ENCODE measurements at regions not wholly inside any gene's neighbourhood (a gene's known extent, or its start where the extent isn't known, plus 50 kb on each side); places are given as distances from the start of the nearest gene placed in this dataset.

GRCh38 chr3:22315925-22316324 lies 564.9 kb upstream of the ZNF385D start:
- no peaks in the 10 kb centered on the region for H3K27me3 Mint-ChIP-seq
- H3K4me3 Mint-ChIP-seq, result no peak overlapping the region
- no peak for DNase-seq
- CTCF ChIA-PET, result no interaction called here
- H3K9me3 Mint-ChIP-seq (ENCODE audit: low read depth), result peaks cover 4% of the 10 kb centered on the region
- no peak overlapping the region for H3K27ac Mint-ChIP-seq
- no peaks in the 10 kb centered on the region for H3K4me1 Mint-ChIP-seq
- no peak for ATAC-seq
- no peaks in the 10 kb centered on the region for H3K36me3 Mint-ChIP-seq

GRCh38 chr3:22318325-22318724 lies 567.3 kb upstream of the ZNF385D start:
- H3K27me3 Mint-ChIP-seq, result no peaks in the 10 kb centered on the region
- no peak for ATAC-seq
- no peak overlapping the region for H3K27ac Mint-ChIP-seq
- no peaks in the 10 kb centered on the region for H3K36me3 Mint-ChIP-seq
- no peak for DNase-seq
- H3K4me1 Mint-ChIP-seq, result no peaks in the 10 kb centered on the region
- no peak overlapping the region for H3K4me3 Mint-ChIP-seq
- CTCF ChIA-PET, result no interaction called here
- peaks cover 5% of the 10 kb centered on the region for H3K9me3 Mint-ChIP-seq (ENCODE audit: low read depth)

GRCh38 chr3:22319446-22319845 lies 568.4 kb upstream of the ZNF385D start:
- H3K27me3 Mint-ChIP-seq, result no peaks in the 10 kb centered on the region
- CTCF ChIA-PET, result no interaction called here
- no peaks in the 10 kb centered on the region for H3K4me1 Mint-ChIP-seq
- ATAC-seq (no peak), DNase-seq (no peak)
- no peaks in the 10 kb centered on the region for H3K36me3 Mint-ChIP-seq
- H3K9me3 Mint-ChIP-seq (ENCODE audit: low read depth), result peaks cover 5% of the 10 kb centered on the region
- H3K4me3 Mint-ChIP-seq, result no peak overlapping the region
- H3K27ac Mint-ChIP-seq, result no peak overlapping the region

DNA sequence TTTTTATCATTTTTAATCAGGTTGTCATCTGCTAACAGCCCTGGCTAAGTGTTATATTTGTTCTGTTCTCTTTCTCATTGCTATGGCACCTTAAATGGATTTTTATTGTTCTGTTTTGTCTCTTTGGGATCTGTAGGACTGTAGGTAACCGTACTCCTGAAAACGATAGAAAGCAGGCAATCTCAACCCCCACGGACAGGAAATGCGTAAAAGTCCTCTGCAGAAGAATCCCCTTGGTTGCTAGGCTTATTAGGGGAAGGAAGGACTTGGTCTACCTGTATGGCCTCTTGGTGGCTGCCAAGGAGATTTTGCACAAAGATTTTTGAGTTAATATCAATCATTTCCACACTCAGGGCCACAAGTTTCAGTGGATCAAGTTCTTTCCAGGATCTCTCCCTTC lies 571.9 kb upstream of the ZNF385D start:
- Mint-ChIP-seq H3K27me3 (no peaks in the 10 kb centered on the region), H3K27ac (no peak overlapping the region), H3K4me1 (no peaks in the 10 kb centered on the region), H3K36me3 (no peaks in the 10 kb centered on the region), H3K9me3 (ENCODE audit: low read depth) (peaks cover 3% of the 10 kb centered on the region), H3K4me3 (no peak overlapping the region)
- DNase-seq, result no peak
- no peak for ATAC-seq
- CTCF ChIA-PET, result no interaction called here

- H3K27me3 Mint-ChIP-seq, result no peaks in the 10 kb centered on the region
- no peak overlapping the region for H3K4me3 Mint-ChIP-seq
- ATAC-seq, result no peak
- H3K27ac Mint-ChIP-seq, result no peak overlapping the region
- no peaks in the 10 kb centered on the region for H3K4me1 Mint-ChIP-seq
- H3K9me3 Mint-ChIP-seq (ENCODE audit: low read depth), result peaks cover 3% of the 10 kb centered on the region
- no peak for DNase-seq
- no peaks in the 10 kb centered on the region for H3K36me3 Mint-ChIP-seq
- CTCF ChIA-PET, result no interaction called here
Measured at GRCh38 chr3:22326305-22326704, 575.3 kb upstream of the ZNF385D start.

DNA sequence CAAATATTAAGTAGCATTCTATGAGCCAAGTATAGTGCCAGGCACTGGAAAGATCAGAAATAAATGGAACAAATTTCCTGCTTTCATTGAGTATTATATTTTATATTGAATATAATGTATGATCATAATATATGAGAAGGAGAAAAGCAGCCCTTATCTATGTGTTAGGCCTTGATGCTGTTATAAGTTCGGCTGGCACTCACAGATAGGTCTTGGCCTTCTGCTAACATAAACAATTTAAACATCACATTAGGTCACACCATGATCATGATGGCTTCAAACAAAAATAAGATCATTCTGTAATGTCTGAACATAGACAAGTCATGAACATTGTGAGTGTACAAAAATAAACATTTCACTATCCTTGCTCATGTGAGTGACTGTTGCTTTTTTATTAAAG lies 584.0 kb upstream of the ZNF385D start:
- DNase-seq (no peak), ATAC-seq (no peak)
- no peaks in the 10 kb centered on the region for H3K27me3 Mint-ChIP-seq
- no peak overlapping the region for H3K27ac Mint-ChIP-seq
- no peaks in the 10 kb centered on the region for H3K4me1 Mint-ChIP-seq
- no peaks in the 10 kb centered on the region for H3K36me3 Mint-ChIP-seq
- H3K9me3 Mint-ChIP-seq (ENCODE audit: low read depth), result peaks cover 6% of the 10 kb centered on the region
- H3K4me3 Mint-ChIP-seq, result no peak overlapping the region
- CTCF ChIA-PET, result no interaction called here

GRCh38 chr3:22349215-22349851 lies 598.3 kb upstream of the ZNF385D start:
- Mint-ChIP-seq H3K9me3 (ENCODE audit: low read depth) (peaks cover 4% of the 10 kb centered on the region), H3K4me1 (no peaks in the 10 kb centered on the region), H3K27ac (no peak overlapping the region), H3K4me3 (no peak overlapping the region), H3K36me3 (no peaks in the 10 kb centered on the region), H3K27me3 (no peaks in the 10 kb centered on the region)
- CTCF ChIA-PET, result no interaction called here
- DNase-seq (no peak), ATAC-seq (no peak)

- H3K27ac Mint-ChIP-seq, result no peak overlapping the region
- H3K36me3 Mint-ChIP-seq, result no peaks in the 10 kb centered on the region
- H3K4me3 Mint-ChIP-seq, result no peak overlapping the region
- H3K27me3 Mint-ChIP-seq, result no peaks in the 10 kb centered on the region
- no peak for ATAC-seq
- DNase-seq, result no peak
- CTCF ChIA-PET, result no interaction called here
- H3K9me3 Mint-ChIP-seq (ENCODE audit: low read depth), result peaks cover 3% of the 10 kb centered on the region
- H3K4me1 Mint-ChIP-seq, result no peaks in the 10 kb centered on the region
Measured at GRCh38 chr3:22351806-22352205, 600.8 kb upstream of the ZNF385D start.

DNA sequence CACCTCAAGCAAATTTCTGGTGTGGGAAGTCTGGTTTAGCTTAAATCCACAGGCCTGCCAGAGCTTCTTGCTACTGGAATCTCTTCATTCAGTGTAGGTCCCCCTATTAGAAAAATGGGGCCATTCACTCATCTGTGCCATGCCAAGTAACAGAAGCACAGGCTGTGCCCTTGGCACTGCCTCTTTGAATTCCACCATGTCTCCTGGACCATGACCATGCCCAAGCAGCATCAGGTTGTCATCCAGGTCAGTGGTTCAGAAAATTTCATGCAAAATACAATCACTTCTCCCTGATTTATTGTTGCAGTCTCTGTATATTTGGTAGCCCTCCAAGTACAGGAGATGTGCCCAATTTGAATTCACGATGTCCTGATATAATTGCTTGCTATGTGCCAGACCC lies 602.1 kb upstream of the ZNF385D start:
- CTCF ChIA-PET, result no interaction called here
- H3K36me3 Mint-ChIP-seq, result no peaks in the 10 kb centered on the region
- no peak overlapping the region for H3K4me3 Mint-ChIP-seq
- ATAC-seq, result no peak
- DNase-seq, result no peak
- no peaks in the 10 kb centered on the region for H3K27me3 Mint-ChIP-seq
- peaks cover 2% of the 10 kb centered on the region for H3K9me3 Mint-ChIP-seq (ENCODE audit: low read depth)
- H3K4me1 Mint-ChIP-seq, result no peaks in the 10 kb centered on the region
- no peak overlapping the region for H3K27ac Mint-ChIP-seq

GRCh38 chr3:22358334-22358733 lies 607.3 kb upstream of the ZNF385D start:
- no peaks in the 10 kb centered on the region for H3K27me3 Mint-ChIP-seq
- no peak for DNase-seq
- H3K4me1 Mint-ChIP-seq, result no peaks in the 10 kb centered on the region
- no peak overlapping the region for H3K27ac Mint-ChIP-seq
- no peak overlapping the region for H3K4me3 Mint-ChIP-seq
- CTCF ChIA-PET, result no interaction called here
- peaks cover 2% of the 10 kb centered on the region for H3K9me3 Mint-ChIP-seq (ENCODE audit: low read depth)
- no peaks in the 10 kb centered on the region for H3K36me3 Mint-ChIP-seq
- ATAC-seq, result no peak

GRCh38 chr3:22360164-22360563 lies 609.2 kb upstream of the ZNF385D start:
- ATAC-seq, result no peak
- no peaks in the 10 kb centered on the region for H3K27me3 Mint-ChIP-seq
- no peaks in the 10 kb centered on the region for H3K4me1 Mint-ChIP-seq
- H3K9me3 Mint-ChIP-seq (ENCODE audit: low read depth), result no peaks in the 10 kb centered on the region
- CTCF ChIA-PET, result no interaction called here
- H3K36me3 Mint-ChIP-seq, result no peaks in the 10 kb centered on the region
- H3K4me3 Mint-ChIP-seq, result no peak overlapping the region
- DNase-seq, result no peak
- no peak overlapping the region for H3K27ac Mint-ChIP-seq

DNA sequence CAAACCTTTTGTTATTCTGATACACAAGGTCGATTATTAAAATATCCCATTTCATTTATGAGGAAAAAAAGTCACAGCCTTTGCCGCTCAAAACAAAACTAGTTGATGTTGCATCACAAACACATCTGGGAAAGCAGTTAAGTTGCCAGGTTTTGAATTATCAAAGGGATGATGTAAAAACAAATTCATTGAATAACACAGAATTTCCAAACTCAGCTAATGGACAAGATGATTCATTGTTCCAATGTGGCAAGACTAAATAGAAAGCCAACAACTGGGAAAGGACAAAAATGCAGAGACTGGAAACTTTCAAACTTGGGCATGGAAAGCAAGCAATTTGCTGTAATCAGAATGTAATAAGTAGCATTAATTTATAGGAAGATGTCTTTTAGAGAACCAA lies 610.0 kb upstream of the ZNF385D start:
- CTCF ChIA-PET, result no interaction called here
- Mint-ChIP-seq H3K27ac (no peak overlapping the region), H3K4me1 (no peaks in the 10 kb centered on the region)

DNA sequence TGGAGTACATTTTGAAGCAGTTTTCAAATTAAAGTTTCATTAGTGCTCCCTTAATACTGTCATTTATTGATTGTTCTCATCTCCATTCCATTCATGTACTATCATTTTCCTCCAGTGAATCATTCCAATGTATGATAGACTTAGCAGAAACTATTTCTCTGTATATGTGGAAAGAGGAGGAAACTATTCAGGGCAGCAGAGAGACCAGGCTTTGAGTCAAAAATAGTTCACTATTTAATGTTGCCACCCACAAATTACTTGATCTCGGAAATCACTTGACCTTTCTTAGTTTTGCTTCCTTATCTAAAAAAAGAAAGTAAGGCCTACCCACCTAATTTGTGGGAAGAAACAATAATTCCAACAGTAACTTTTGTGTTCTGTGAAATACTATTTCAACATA lies 610.5 kb upstream of the ZNF385D start:
- CTCF ChIA-PET, result no interaction called here
- Mint-ChIP-seq H3K4me3 (no peak overlapping the region), H3K27me3 (no peaks in the 10 kb centered on the region), H3K27ac (no peak overlapping the region), H3K36me3 (no peaks in the 10 kb centered on the region), H3K9me3 (ENCODE audit: low read depth) (no peaks in the 10 kb centered on the region), H3K4me1 (no peaks in the 10 kb centered on the region)
- ATAC-seq (no peak), DNase-seq (no peak)

More for the DNA sequence above, 610.0 kb upstream of the ZNF385D start:
- H3K4me3 Mint-ChIP-seq, result no peak overlapping the region
- DNase-seq (no peak), ATAC-seq (no peak)
- no peaks in the 10 kb centered on the region for H3K27me3 Mint-ChIP-seq
- no peaks in the 10 kb centered on the region for H3K36me3 Mint-ChIP-seq
- no peaks in the 10 kb centered on the region for H3K9me3 Mint-ChIP-seq (ENCODE audit: low read depth)

GRCh38 chr3:22364851-22365250 lies 613.8 kb upstream of the ZNF385D start:
- Mint-ChIP-seq H3K9me3 (ENCODE audit: low read depth) (no peaks in the 10 kb centered on the region), H3K27ac (no peak overlapping the region), H3K4me3 (no peak overlapping the region), H3K27me3 (no peaks in the 10 kb centered on the region), H3K4me1 (no peaks in the 10 kb centered on the region), H3K36me3 (no peaks in the 10 kb centered on the region)
- DNase-seq, result no peak
- ATAC-seq, result no peak
- CTCF ChIA-PET, result no interaction called here

- H3K27ac Mint-ChIP-seq, result no peak overlapping the region
- H3K27me3 Mint-ChIP-seq, result peaks cover 5% of the 10 kb centered on the region
- H3K4me1 Mint-ChIP-seq, result no peaks in the 10 kb centered on the region
- H3K9me3 Mint-ChIP-seq (ENCODE audit: low read depth), result no peaks in the 10 kb centered on the region
- no peak for ATAC-seq
- H3K36me3 Mint-ChIP-seq, result no peaks in the 10 kb centered on the region
- no peak overlapping the region for H3K4me3 Mint-ChIP-seq
- CTCF ChIA-PET, result no interaction called here
- DNase-seq, result no peak
Measured at GRCh38 chr3:22366781-22367180, 615.8 kb upstream of the ZNF385D start.

All from activated CD8-positive, alpha-beta memory T cell treated with anti-CD3 and anti-CD28 coated beads, Interleukin-2, amount 10 ng/mL, durations not matched to agents 7 days and 5 days (primary cell).